Ovary (tissue), 3 donors: ENCODE measurements at regions not wholly inside any gene's neighbourhood (a gene's known extent, or its start where the extent isn't known, plus 50 kb on each side); places are given as distances from the start of the nearest gene placed in this dataset.

ENCODE experiments used
- EP300 ChIP-seq: sonication (generic); formaldehyde crosslinking; IDR thresholded peaks from one replicate; pipeline ENCODE4 v1.6.1; 2017; ENCODE audit warnings: antibody characterized with exemption
- POLR2A ChIP-seq: fragments of 450-650 bp; IDR thresholded peaks from one replicate; pipeline ENCODE4 v1.6.1; 2017; ENCODE audit warnings: antibody characterized with exemption, mild to moderate bottlenecking, moderate library complexity
- TF ChIP-seq, protein P1 (sequence below), 3 donors: fragments of 450-650 bp in 2 of 3; fragments of 200-600 bp in 1 of 3; IDR thresholded peaks; one replicate each; pipeline versions ENCODE4 v1.5.1 to v1.8.0; 2016 to 2022; ENCODE audit warnings: antibody characterized with exemption in 3 of 3, mild to moderate bottlenecking in 1 of 3
- donor health status: DM: no; HTN: no; CAD: no.

- TF ChIP-seq, protein P1, sequence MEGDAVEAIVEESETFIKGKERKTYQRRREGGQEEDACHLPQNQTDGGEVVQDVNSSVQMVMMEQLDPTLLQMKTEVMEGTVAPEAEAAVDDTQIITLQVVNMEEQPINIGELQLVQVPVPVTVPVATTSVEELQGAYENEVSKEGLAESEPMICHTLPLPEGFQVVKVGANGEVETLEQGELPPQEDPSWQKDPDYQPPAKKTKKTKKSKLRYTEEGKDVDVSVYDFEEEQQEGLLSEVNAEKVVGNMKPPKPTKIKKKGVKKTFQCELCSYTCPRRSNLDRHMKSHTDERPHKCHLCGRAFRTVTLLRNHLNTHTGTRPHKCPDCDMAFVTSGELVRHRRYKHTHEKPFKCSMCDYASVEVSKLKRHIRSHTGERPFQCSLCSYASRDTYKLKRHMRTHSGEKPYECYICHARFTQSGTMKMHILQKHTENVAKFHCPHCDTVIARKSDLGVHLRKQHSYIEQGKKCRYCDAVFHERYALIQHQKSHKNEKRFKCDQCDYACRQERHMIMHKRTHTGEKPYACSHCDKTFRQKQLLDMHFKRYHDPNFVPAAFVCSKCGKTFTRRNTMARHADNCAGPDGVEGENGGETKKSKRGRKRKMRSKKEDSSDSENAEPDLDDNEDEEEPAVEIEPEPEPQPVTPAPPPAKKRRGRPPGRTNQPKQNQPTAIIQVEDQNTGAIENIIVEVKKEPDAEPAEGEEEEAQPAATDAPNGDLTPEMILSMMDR (IDR thresholded peaks at IDR 0.05): no peak
- no peak for TF ChIP-seq POLR2A
- TF ChIP-seq EP300: no peak
These were observed 51.6 kb upstream of the TCF12 start for GRCh38 chr15:56866803-56867202.
